ENCODE measurements at regions not wholly inside any gene's neighbourhood (a gene's known extent, or its start where the extent isn't known, plus 50 kb on each side); places are given as distances from the start of the nearest gene placed in this dataset.
A peak's percentile ranks its signal among the peaks of the same experiment; 100 is the strongest.

DNA sequence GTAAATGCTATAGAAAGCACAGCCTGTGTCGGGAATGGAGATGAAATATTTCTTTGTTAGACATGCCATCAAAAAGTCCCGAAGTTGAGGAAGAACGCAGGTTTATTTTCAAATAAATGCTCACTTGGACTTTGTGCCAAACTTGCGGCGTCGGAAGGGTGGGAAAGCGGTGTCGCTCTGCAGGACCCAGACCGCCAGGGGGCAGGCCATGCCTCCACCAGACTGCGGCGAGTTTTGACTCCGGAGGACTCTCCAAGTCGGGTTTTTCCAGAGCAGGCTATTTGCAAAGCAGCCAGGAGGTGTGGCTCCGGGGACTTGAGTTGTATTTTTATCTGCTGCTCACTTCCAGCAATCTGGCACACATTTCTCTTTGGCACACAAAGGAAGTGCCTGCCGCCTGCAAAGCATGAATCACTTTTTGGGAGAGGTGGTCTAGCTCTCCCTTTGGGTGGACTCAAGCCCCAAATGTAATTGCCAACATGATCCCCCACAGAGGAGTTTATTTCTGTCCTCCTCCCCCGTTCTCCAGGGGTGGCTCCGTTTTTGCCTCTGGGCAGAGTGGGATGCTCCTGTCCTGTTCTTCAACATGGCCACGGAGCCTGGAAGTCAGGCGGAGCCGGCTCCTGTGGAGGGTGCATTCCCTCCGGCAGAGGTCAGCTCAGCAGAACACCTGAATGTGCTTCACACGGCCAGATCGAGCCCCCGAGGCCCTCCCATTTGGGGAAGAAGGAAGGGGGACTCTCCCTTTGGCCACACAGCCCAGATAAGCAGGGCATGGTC is 82.3 kb upstream of the GPR26 start:
- TF ChIP-seq, protein P1, sequence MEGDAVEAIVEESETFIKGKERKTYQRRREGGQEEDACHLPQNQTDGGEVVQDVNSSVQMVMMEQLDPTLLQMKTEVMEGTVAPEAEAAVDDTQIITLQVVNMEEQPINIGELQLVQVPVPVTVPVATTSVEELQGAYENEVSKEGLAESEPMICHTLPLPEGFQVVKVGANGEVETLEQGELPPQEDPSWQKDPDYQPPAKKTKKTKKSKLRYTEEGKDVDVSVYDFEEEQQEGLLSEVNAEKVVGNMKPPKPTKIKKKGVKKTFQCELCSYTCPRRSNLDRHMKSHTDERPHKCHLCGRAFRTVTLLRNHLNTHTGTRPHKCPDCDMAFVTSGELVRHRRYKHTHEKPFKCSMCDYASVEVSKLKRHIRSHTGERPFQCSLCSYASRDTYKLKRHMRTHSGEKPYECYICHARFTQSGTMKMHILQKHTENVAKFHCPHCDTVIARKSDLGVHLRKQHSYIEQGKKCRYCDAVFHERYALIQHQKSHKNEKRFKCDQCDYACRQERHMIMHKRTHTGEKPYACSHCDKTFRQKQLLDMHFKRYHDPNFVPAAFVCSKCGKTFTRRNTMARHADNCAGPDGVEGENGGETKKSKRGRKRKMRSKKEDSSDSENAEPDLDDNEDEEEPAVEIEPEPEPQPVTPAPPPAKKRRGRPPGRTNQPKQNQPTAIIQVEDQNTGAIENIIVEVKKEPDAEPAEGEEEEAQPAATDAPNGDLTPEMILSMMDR (IDR thresholded peaks at IDR 0.05; ENCODE audit: insufficient read depth, low read depth, low read length), result peak; percentile 72
- H3K4me3 ChIP-seq (ENCODE audit: low read depth, low read length), result no peak overlapping the region
- DNase-seq (ENCODE audit: low read depth), result peak; percentile 56

DNA sequence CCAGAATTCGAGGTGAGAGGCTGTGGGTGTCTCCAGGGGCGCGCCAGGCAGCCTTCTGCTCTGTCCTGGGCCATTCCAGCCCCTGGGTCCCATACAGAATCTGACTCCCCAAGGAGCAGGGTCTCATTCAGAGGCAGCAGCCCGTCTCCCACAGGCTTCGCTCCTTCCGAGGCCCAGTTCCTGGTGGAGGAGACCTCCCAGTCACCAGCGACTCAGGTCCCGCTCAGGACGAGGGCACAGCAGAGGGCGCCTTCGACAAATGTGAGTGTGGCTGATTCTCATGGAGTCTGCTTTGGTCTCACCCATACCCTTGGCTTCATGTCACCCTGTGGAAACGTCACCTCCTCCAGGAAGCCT is 81.8 kb upstream of the GPR26 start:
- no peak overlapping the region for H3K4me3 ChIP-seq (ENCODE audit: low read depth, low read length)
- TF ChIP-seq, protein P1 (IDR thresholded peaks at IDR 0.05; ENCODE audit: insufficient read depth, low read depth, low read length), result no peak
- DNase-seq (ENCODE audit: low read depth), result no peak

DNA sequence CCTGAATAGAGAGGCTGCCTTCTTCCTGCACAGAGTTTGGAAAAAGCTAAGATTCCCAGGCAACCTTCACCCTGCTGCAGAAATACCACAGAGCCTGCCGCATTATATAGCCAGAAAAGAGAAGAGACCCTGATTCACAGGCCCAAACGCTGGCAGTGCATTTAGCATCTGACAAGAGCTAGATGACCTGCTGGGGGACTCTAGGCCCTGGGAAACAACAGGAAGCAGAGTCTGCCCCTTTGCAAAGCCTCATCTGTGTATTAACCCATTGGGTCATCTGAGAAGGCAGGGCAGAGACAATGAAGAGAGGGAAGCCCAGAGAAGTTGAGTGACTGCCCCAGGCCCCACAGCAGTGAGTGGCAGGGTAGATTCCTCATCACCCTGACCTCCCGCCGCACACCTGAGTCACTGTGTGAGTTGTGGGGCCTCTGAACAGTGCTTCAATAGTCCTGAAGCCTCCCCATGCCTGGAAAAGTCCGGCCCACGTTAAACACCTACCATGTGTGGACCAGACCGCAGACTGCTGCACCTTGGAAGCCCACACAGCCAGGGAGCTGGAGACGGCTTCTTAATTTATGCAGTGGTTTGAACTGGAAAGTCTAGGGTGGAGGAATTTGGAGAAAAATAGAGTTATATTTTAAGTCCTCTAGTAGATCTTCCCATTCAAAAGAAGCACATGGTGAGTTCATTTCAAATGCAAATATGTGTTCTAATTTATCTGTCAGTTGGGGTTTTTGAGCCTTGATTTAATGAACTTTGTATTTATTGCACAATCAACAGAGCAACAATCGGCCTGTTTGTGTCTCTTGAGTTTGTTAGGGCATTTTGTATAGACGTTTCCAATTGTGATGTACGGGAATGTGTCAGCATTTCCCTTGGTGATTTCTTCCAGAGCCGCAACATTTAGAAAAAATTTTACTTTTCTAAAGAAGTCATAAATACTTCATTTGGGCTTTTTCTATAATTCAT is 80.4 kb upstream of the GPR26 start:
- no peak for DNase-seq (ENCODE audit: low read depth)
- H3K4me3 ChIP-seq (ENCODE audit: low read depth, low read length), result no peak overlapping the region
- TF ChIP-seq, protein P1 (IDR thresholded peaks at IDR 0.05; ENCODE audit: insufficient read depth, low read depth, low read length), result no peak

DNA sequence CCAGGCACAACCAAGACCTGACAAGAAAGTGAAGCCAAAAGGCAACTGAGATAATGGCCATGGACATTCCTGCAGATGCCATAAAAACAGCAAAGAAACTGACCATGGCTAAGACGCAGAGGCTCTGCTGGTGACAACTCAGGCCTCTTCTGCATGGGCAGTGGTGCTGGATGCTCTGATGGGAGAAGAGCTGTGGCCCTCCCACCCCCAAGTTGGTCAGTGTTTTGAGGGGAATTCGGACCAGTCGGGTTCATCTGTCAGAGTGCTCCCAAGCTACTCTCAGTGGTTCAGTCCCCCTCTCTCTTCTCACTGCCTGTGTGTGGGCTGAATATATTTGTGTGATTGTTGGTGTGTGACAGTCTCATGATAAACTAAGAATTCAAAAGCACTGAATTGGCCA is 79.0 kb upstream of the GPR26 start:
- DNase-seq (ENCODE audit: low read depth), result no peak
- H3K4me3 ChIP-seq (ENCODE audit: low read depth, low read length), result no peak overlapping the region
- TF ChIP-seq, protein P1 (IDR thresholded peaks at IDR 0.05; ENCODE audit: insufficient read depth, low read depth, low read length), result no peak

DNA sequence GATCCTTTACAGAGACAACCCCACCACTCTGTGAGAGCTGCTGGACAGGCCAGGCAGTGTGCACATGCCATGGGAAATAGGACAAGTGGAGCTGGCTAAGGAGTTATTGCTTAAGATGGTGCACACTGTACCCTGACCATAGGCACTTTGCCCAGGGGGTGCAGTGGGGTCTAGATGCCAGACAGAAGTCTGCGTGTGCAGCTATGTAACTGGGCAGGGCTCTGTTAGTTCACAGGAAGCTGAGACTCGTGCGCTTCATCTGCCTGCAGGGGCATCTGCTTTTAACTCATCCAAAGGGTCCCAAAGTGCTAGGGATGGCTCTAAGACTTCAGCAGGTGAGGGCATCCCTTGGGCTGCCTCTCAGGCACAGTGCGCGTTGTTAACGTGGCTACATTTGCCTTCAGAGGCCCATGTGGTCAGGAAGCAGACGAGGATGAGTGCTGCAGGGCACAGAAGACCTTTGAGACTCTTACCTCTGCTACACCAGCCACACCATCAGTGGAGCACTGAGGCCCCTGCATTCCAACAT is 77.7 kb upstream of the GPR26 start:
- H3K4me3 ChIP-seq (ENCODE audit: low read depth, low read length), result no peak overlapping the region
- no peak for DNase-seq (ENCODE audit: low read depth)
- TF ChIP-seq, protein P1 (IDR thresholded peaks at IDR 0.05; ENCODE audit: insufficient read depth, low read depth, low read length), result no peak

DNA sequence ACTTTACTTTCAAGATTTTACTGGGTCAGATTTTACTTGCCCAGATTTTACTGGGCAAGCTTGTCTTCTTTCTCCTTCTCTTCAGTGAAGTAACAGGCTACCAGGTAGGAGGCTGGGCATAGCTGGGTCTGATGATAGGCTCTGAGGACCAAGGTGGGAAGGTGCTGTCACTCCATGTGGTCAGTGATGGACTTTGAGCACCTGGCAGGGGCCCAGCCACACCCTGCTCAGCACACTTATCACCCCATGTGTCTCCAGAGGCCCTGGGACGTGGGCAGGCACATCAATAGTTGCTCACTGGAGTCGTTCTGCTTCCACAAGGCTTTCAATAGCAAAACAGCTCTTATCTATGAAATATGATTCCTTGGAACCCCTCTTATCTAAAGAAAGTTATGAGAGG is 70.5 kb upstream of the GPR26 start:
- no peak overlapping the region for H3K4me3 ChIP-seq (ENCODE audit: low read depth, low read length)
- DNase-seq (ENCODE audit: low read depth), result no peak
- TF ChIP-seq, protein P1 (IDR thresholded peaks at IDR 0.05; ENCODE audit: insufficient read depth, low read depth, low read length), result no peak

Measured in fibroblast of villous mesenchyme (primary cell).